ENCODE measurements at regions not wholly inside any gene's neighbourhood (a gene's known extent, or its start where the extent isn't known, plus 50 kb on each side); places are given as distances from the start of the nearest gene placed in this dataset.

- H4K20me1 ChIP-seq (ENCODE audit: insufficient read depth, low read length) = no peaks in the 10 kb centered on the region
- H3K36me3 ChIP-seq (replicated peaks in 1 of 2; ENCODE audit: control insufficient read depth in 1 of 2, insufficient read depth in 2 of 2, low read length in 2 of 2) = no peaks in the 10 kb centered on the region
- WGBS (ENCODE audit: insufficient coverage) = no CpG with 5 or more reads among the region's 3 CpGs
- no peak overlapping the region for H3K27ac ChIP-seq (ENCODE audit: low read depth in 1 of 2, low read length in 2 of 2)
- Mint-ChIP-seq H3K9me3 (peaks cover 0 to 4% (median 2%) of the 10 kb centered on the region in 7 donors), H3K27me3 (ENCODE audit: low read depth in 3 of 3) (peaks cover 0 to 3% (median 0%) of the 10 kb centered on the region in 3 donors), H3K4me3 (no peak overlapping the region), H3K4me1 (no peaks in the 10 kb centered on the region), H3K27ac (no peak overlapping the region), H3K36me3 (no peaks in the 10 kb centered on the region)
- H3K79me2 ChIP-seq (ENCODE audit: insufficient read depth, low read length) = no peaks in the 10 kb centered on the region
- intact Hi-C loops (cut with micrococcal nuclease) = no loop called here
- no peaks in the 10 kb centered on the region for H3K4me1 ChIP-seq (ENCODE audit: control insufficient read depth in 1 of 2, insufficient read depth in 2 of 2, low read length in 2 of 2)
- no peak overlapping the region for H3K4me3 ChIP-seq (replicated peaks in 1 of 3; ENCODE audit: low read depth in 2 of 3, low read length in 3 of 3)
- no peaks in the 10 kb centered on the region for H3K9me3 ChIP-seq (replicated peaks in 1 of 2; ENCODE audit: control insufficient read depth in 1 of 2, insufficient read depth in 1 of 2, low read length in 2 of 2)
- H3K27me3 ChIP-seq (ENCODE audit: control insufficient read depth in 2 of 2, insufficient read depth in 2 of 2, low read length in 2 of 2) = no peaks in the 10 kb centered on the region
- no peak for DNase-seq
- no peak for TF ChIP-seq CTCF (IDR thresholded peaks at IDR 0.05)
- H2AFZ ChIP-seq (ENCODE audit: insufficient read depth, low read depth, low read length, poor library complexity, severe bottlenecking) = no peak overlapping the region
- no peak overlapping the region for H3K9ac ChIP-seq (ENCODE audit: insufficient read depth, low read length, poor library complexity, severe bottlenecking)
- no peak overlapping the region for H3K4me2 ChIP-seq (replicated peaks; ENCODE audit: extremely low read depth, low read length, poor library complexity, severe bottlenecking)
Observed at GRCh38 chr1:198387587-198387986, 152.9 kb downstream of the ATP6V1G3 start.

GRCh38 chr1:198380275-198380674 lies 160.2 kb downstream of the ATP6V1G3 start:
- H3K4me2 ChIP-seq (replicated peaks; ENCODE audit: extremely low read depth, low read length, poor library complexity, severe bottlenecking) = no peak overlapping the region
- no peak overlapping the region for H3K27ac Mint-ChIP-seq
- H3K4me3 ChIP-seq (replicated peaks in 1 of 3; ENCODE audit: low read depth in 2 of 3, low read length in 3 of 3) = no peak overlapping the region
- no peak overlapping the region for H3K27ac ChIP-seq (ENCODE audit: low read depth in 1 of 2, low read length in 2 of 2)
- no peak overlapping the region for H3K4me3 Mint-ChIP-seq
- H3K9me3 ChIP-seq (replicated peaks in 1 of 2; ENCODE audit: control insufficient read depth in 1 of 2, insufficient read depth in 1 of 2, low read length in 2 of 2) = peaks cover 0 to 4% of the 10 kb centered on the region in 2 donors
- no peak overlapping the region for H3K9ac ChIP-seq (ENCODE audit: insufficient read depth, low read length, poor library complexity, severe bottlenecking)
- no peak overlapping the region for H2AFZ ChIP-seq (ENCODE audit: insufficient read depth, low read depth, low read length, poor library complexity, severe bottlenecking)
- H3K27me3 Mint-ChIP-seq (ENCODE audit: low read depth in 3 of 3) = no peaks in the 10 kb centered on the region
- H3K4me1 Mint-ChIP-seq = no peaks in the 10 kb centered on the region
- H3K36me3 ChIP-seq (replicated peaks in 1 of 2; ENCODE audit: control insufficient read depth in 1 of 2, insufficient read depth in 2 of 2, low read length in 2 of 2) = no peaks in the 10 kb centered on the region
- peaks cover 0 to 8% (median 2%) of the 10 kb centered on the region in 7 donors for H3K9me3 Mint-ChIP-seq
- intact Hi-C loops (cut with micrococcal nuclease) = no loop called here
- no peaks in the 10 kb centered on the region for H3K4me1 ChIP-seq (ENCODE audit: control insufficient read depth in 1 of 2, insufficient read depth in 2 of 2, low read length in 2 of 2)
- H3K36me3 Mint-ChIP-seq = no peaks in the 10 kb centered on the region
- H3K27me3 ChIP-seq (ENCODE audit: control insufficient read depth in 2 of 2, insufficient read depth in 2 of 2, low read length in 2 of 2) = no peaks in the 10 kb centered on the region
- H4K20me1 ChIP-seq (ENCODE audit: insufficient read depth, low read length) = no peaks in the 10 kb centered on the region
- no peaks in the 10 kb centered on the region for H3K79me2 ChIP-seq (ENCODE audit: insufficient read depth, low read length)
- DNase-seq = no peak
- TF ChIP-seq CTCF (IDR thresholded peaks at IDR 0.05) = no peak

All from CD14-positive monocyte (primary cell).